ENCODE measurements at regions not wholly inside any gene's neighbourhood (a gene's known extent, or its start where the extent isn't known, plus 50 kb on each side); places are given as distances from the start of the nearest gene placed in this dataset.

DNA sequence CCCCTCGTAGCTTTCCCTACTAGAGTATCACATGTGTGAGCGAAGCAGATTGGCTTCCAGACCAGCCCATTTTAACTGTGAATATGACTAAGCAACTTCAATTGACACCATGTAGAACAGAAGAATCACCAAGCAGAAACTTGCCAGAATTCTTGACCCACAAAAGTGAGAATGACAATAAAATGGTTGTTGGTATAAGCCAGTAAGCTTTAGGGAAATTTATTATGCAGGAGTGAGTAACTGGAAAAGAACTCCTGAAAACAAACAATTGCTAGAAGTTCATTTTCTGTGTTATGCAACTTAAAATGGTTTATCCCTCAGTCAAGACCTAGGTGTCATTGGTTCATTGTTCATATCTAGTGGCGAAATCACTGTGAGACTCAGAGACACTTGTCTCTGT lies 303.1 kb downstream of the DMRT2 start:
- H3K9me3 ChIP-seq, result no peaks in the 10 kb centered on the region
- no peaks in the 10 kb centered on the region for H3K36me3 ChIP-seq
- ATAC-seq (ENCODE audit: low FRiP score in 2 of 2), result no peak
- no peaks in the 10 kb centered on the region for H3K27me3 ChIP-seq
- H3K4me1 ChIP-seq, result no peaks in the 10 kb centered on the region
- WGBS, 2 donors, result 73 to 90% methylated on average over 3 of the region's 3 CpGs
- no peak for TF ChIP-seq POLR2A (IDR thresholded peaks at IDR 0.05)
- TF ChIP-seq POLR2AphosphoS5 (IDR thresholded peaks at IDR 0.05), result no peak
- TF ChIP-seq, protein P1, sequence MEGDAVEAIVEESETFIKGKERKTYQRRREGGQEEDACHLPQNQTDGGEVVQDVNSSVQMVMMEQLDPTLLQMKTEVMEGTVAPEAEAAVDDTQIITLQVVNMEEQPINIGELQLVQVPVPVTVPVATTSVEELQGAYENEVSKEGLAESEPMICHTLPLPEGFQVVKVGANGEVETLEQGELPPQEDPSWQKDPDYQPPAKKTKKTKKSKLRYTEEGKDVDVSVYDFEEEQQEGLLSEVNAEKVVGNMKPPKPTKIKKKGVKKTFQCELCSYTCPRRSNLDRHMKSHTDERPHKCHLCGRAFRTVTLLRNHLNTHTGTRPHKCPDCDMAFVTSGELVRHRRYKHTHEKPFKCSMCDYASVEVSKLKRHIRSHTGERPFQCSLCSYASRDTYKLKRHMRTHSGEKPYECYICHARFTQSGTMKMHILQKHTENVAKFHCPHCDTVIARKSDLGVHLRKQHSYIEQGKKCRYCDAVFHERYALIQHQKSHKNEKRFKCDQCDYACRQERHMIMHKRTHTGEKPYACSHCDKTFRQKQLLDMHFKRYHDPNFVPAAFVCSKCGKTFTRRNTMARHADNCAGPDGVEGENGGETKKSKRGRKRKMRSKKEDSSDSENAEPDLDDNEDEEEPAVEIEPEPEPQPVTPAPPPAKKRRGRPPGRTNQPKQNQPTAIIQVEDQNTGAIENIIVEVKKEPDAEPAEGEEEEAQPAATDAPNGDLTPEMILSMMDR (IDR thresholded peaks at IDR 0.05), result no peak
- TF ChIP-seq EP300 (IDR thresholded peaks at IDR 0.05), result no peak
- no peak overlapping the region for H3K4me3 ChIP-seq
- no peak overlapping the region for H3K27ac ChIP-seq
- DNase-seq, result no peak

DNA sequence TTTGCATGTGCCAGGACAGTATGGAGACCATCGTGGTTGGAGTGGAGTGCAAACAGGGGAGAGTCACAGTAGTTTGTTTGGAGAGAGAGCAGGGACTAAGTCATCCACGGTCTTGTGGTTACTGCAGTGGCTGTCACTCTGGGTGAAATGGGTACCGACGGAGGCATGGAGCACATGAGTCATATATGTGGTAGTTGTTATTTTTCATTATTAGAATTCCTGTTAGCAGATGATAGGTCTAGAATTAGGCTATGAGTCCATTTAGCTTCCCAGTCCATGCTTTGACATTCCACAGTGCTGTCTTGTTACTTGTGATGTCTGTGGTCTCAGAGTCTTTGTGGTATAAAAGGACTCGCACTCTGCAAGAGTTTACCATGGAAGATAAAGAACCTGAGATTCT lies 303.9 kb downstream of the DMRT2 start:
- TF ChIP-seq POLR2A (IDR thresholded peaks at IDR 0.05) (no peak), POLR2AphosphoS5 (IDR thresholded peaks at IDR 0.05) (no peak), EP300 (IDR thresholded peaks at IDR 0.05) (no peak)
- TF ChIP-seq, protein P1 (IDR thresholded peaks at IDR 0.05), result no peak
- H3K27me3 ChIP-seq, result no peaks in the 10 kb centered on the region
- ATAC-seq (ENCODE audit: low FRiP score in 2 of 2) (no peak), DNase-seq (no peak)
- no peaks in the 10 kb centered on the region for H3K9me3 ChIP-seq
- no peaks in the 10 kb centered on the region for H3K4me1 ChIP-seq
- H3K36me3 ChIP-seq, result no peaks in the 10 kb centered on the region
- WGBS, 2 donors, result 67 to 75% methylated on average over 5 of the region's 5 CpGs
- no peak overlapping the region for H3K4me3 ChIP-seq
- H3K27ac ChIP-seq, result no peak overlapping the region

DNA sequence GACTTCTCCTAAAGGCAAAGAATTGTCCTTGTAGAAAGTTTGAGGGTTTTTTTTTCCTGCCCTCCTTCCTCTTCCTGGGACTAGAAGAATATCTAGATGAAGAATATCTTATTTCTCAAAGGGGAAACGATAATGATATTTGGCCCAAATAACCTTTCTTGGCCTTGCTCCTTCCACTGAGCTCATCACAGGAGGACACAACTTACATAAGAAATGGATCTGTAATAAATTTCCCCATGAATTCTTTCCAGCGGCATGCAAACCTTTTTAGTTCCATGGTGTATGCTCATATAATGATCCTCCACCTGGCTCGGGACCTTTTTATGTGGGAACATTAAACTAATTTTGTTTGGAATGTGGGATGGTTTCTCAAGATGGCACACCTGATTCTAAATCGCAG lies 304.4 kb downstream of the DMRT2 start:
- no peaks in the 10 kb centered on the region for H3K27me3 ChIP-seq
- no peaks in the 10 kb centered on the region for H3K4me1 ChIP-seq
- no peak overlapping the region for H3K27ac ChIP-seq
- ATAC-seq (ENCODE audit: low FRiP score in 2 of 2) (peak in 1 of 2 donors; percentile 42), DNase-seq (no peak)
- no peak overlapping the region for H3K4me3 ChIP-seq
- H3K9me3 ChIP-seq, result no peaks in the 10 kb centered on the region
- WGBS, 2 donors, result 86 to 91% methylated on average over 4 of the region's 4 CpGs
- no peaks in the 10 kb centered on the region for H3K36me3 ChIP-seq
- TF ChIP-seq EP300 (IDR thresholded peaks at IDR 0.05) (no peak), POLR2AphosphoS5 (IDR thresholded peaks at IDR 0.05) (no peak), POLR2A (IDR thresholded peaks at IDR 0.05) (no peak)
- TF ChIP-seq, protein P1 (IDR thresholded peaks at IDR 0.05), result no peak

DNA sequence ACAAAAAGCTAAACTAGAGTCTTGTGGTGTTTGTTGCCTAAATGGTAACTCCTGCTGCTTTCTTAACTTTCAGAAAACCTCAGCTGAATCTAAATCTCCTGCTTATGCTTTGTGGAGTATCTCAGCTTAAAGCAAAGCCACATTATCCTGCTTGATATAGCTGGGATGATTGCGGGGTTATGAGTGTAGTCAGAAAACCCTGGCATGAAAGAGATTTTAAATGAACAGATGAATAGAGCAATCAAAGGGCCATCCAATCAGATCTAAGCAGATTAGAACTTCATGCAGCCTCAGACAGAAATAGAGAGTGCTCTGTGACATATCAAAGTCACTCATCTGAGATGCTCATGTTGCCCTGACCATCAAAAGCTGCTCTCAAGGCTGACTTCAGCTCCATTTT lies 305.5 kb downstream of the DMRT2 start:
- H3K27ac ChIP-seq, result no peak overlapping the region
- no peaks in the 10 kb centered on the region for H3K27me3 ChIP-seq
- H3K9me3 ChIP-seq, result no peaks in the 10 kb centered on the region
- H3K4me1 ChIP-seq, result no peaks in the 10 kb centered on the region
- TF ChIP-seq, protein P1 (IDR thresholded peaks at IDR 0.05), result no peak
- TF ChIP-seq POLR2A (IDR thresholded peaks at IDR 0.05) (no peak), POLR2AphosphoS5 (IDR thresholded peaks at IDR 0.05) (no peak), EP300 (IDR thresholded peaks at IDR 0.05) (no peak)
- ATAC-seq (ENCODE audit: low FRiP score in 2 of 2), result no peak
- H3K4me3 ChIP-seq, result no peak overlapping the region
- 73 to 84% methylated on average over 1 of the region's 1 CpG for WGBS, 2 donors
- no peaks in the 10 kb centered on the region for H3K36me3 ChIP-seq
- DNase-seq, result no peak

DNA sequence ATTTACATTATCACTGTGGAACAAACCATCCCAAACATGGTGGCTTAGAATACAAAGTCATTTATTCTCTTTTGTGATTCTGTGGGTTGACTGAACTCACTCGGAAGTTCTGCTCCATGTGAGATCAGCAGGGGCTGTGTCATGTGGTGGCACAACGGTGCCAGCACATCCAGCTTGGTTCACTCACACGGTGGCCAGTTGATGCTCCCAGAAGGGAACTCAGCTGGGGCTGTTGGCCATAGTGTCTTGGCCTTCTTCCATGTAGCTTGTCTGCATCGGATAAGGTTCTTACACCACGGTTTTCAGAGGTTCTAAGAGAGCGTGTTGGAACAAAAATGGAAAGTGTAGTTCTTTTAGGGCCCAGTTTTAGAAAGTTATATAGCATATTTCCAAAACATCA lies 312.7 kb downstream of the DMRT2 start:
- 83 to 85% methylated on average over 6 of the region's 6 CpGs for WGBS, 2 donors
- Histone ChIP-seq H3K36me3 (no peaks in the 10 kb centered on the region), H3K4me1 (no peaks in the 10 kb centered on the region), H3K4me3 (no peak overlapping the region), H3K27me3 (no peaks in the 10 kb centered on the region), H3K9me3 (no peaks in the 10 kb centered on the region), H3K27ac (no peak overlapping the region)
- DNase-seq (no peak), ATAC-seq (ENCODE audit: low FRiP score in 2 of 2) (no peak)
- TF ChIP-seq EP300 (IDR thresholded peaks at IDR 0.05) (no peak), POLR2A (IDR thresholded peaks at IDR 0.05) (no peak), POLR2AphosphoS5 (IDR thresholded peaks at IDR 0.05) (no peak)
- TF ChIP-seq, protein P1 (IDR thresholded peaks at IDR 0.05), result no peak
